Trophoblast cell (in vitro differentiated cells and primary cell): ENCODE measurements at regions not wholly inside any gene's neighbourhood (a gene's known extent, or its start where the extent isn't known, plus 50 kb on each side); places are given as distances from the start of the nearest gene placed in this dataset.
A peak's percentile ranks its signal among the peaks of the same experiment; 100 is the strongest.

Experiments used
- DNase-seq, 2 donors: peaks; one replicate each; pipeline ENCODE4 v3.0.0-alpha.2; 2016
- H2AFZ ChIP-seq: 2 replicates; pipeline ENCODE4 v1.6.1; 2013; ENCODE audit warnings: low read length, moderate library complexity, mild to moderate bottlenecking; ENCODE audit not compliant: insufficient read depth, poor library complexity
- H2AK5ac ChIP-seq: 2 replicates; pipeline ENCODE4 v1.6.1; 2013; ENCODE audit warnings: mild to moderate bottlenecking, low read length
- H2BK120ac ChIP-seq: 2 replicates; pipeline ENCODE4 v1.6.1; 2013; ENCODE audit warnings: low read length, mild to moderate bottlenecking, moderate library complexity; ENCODE audit not compliant: insufficient read depth, poor library complexity
- H2BK12ac ChIP-seq: 2 replicates; pipeline ENCODE4 v1.6.1; 2013; ENCODE audit warnings: mild to moderate bottlenecking, low read length, moderate library complexity
- H2BK5ac ChIP-seq: 2 replicates; pipeline ENCODE4 v1.6.1; 2013; ENCODE audit warnings: low read length, low read depth, moderate library complexity, mild to moderate bottlenecking; ENCODE audit not compliant: poor library complexity
- H3K14ac ChIP-seq: 2 replicates; pipeline ENCODE4 v1.6.1; 2013; ENCODE audit warnings: mild to moderate bottlenecking, low read length
- H3K18ac ChIP-seq: 2 replicates; pipeline ENCODE4 v1.6.1; 2013; ENCODE audit warnings: mild to moderate bottlenecking, low read length
- H3K23ac ChIP-seq: 2 replicates; pipeline ENCODE4 v1.6.1; 2013; ENCODE audit warnings: low read length
- H3K27ac ChIP-seq: 2 replicates; pipeline ENCODE4 v1.5.1; 2013; ENCODE audit warnings: low read depth, mild to moderate bottlenecking, inconsistent platforms, low read length, moderate library complexity
- H3K27me3 ChIP-seq: 2 replicates; pipeline ENCODE4 v1.6.1; 2013; ENCODE audit warnings: inconsistent platforms, mild to moderate bottlenecking, low read length, moderate library complexity; ENCODE audit not compliant: insufficient read depth
- H3K36me3 ChIP-seq, 2 experiments: 1 replicate in 1 of 2; 2 replicates in 1 of 2; pipeline ENCODE4 v1.6.1; 2013; ENCODE audit warnings: low read length in 2 of 2, mild to moderate bottlenecking in 2 of 2, moderate library complexity in 1 of 2; ENCODE audit not compliant: insufficient read depth in 2 of 2, control insufficient read depth in 1 of 2
- H3K4ac ChIP-seq: 2 replicates; pipeline ENCODE4 v1.6.1; 2013; ENCODE audit warnings: low read depth, mild to moderate bottlenecking, low read length, moderate library complexity
- H3K4me1 ChIP-seq, 2 experiments: 1 replicate in 1 of 2; 2 replicates in 1 of 2; pipeline ENCODE4 v1.6.1; 2013; ENCODE audit warnings: low read length in 2 of 2, mild to moderate bottlenecking in 2 of 2, moderate library complexity in 1 of 2; ENCODE audit not compliant: insufficient read depth in 2 of 2, control insufficient read depth in 1 of 2
- H3K4me2 ChIP-seq: 2 replicates; pipeline ENCODE4 v1.6.1; 2013; ENCODE audit warnings: inconsistent platforms, mild to moderate bottlenecking, low read length, moderate library complexity
- H3K4me3 ChIP-seq: 2 replicates; pipeline ENCODE4 v1.5.1; 2013; ENCODE audit warnings: mild to moderate bottlenecking, low read depth, low read length, inconsistent platforms
- H3K79me1 ChIP-seq: one replicate; pipeline ENCODE4 v1.6.1; 2013; ENCODE audit warnings: low read length
- H3K79me2 ChIP-seq: 2 replicates; pipeline ENCODE4 v1.6.1; 2013; ENCODE audit warnings: low read length, mild to moderate bottlenecking; ENCODE audit not compliant: control insufficient read depth, insufficient read depth, poor library complexity
- H3K9ac ChIP-seq: 2 replicates; pipeline ENCODE4 v1.6.1; 2013; ENCODE audit warnings: mild to moderate bottlenecking, low read length
- H3K9me3 ChIP-seq: 2 replicates; pipeline ENCODE4 v1.6.1; 2013; ENCODE audit warnings: low read depth, mild to moderate bottlenecking, control low read depth, inconsistent platforms, low read length; ENCODE audit not compliant: insufficient read depth
- H4K12ac ChIP-seq: 2 replicates; pipeline ENCODE4 v1.6.1; 2013; ENCODE audit warnings: low read depth, mild to moderate bottlenecking, low read length, moderate library complexity
- H4K8ac ChIP-seq: 2 replicates; pipeline ENCODE4 v1.6.1; 2013; ENCODE audit warnings: low read depth, mild to moderate bottlenecking, low read length, moderate library complexity
- H4K91ac ChIP-seq: one replicate; pipeline ENCODE4 v1.6.1; 2013; ENCODE audit warnings: low read depth, mild to moderate bottlenecking, low read length, moderate library complexity
- WGBS: extraction: QIAGEN DNeasy Blood & Tissue Kit; methylation state at CpG from one replicate; pipeline ENCODE4 v1.1.7; 2013; ENCODE audit warnings: missing lambda C conversion rate; ENCODE audit not compliant: insufficient read length, insufficient coverage; ENCODE audit errors: extremely low coverage; 5-methylcytosine and 5-hydroxymethylcytosine counted together

DNA sequence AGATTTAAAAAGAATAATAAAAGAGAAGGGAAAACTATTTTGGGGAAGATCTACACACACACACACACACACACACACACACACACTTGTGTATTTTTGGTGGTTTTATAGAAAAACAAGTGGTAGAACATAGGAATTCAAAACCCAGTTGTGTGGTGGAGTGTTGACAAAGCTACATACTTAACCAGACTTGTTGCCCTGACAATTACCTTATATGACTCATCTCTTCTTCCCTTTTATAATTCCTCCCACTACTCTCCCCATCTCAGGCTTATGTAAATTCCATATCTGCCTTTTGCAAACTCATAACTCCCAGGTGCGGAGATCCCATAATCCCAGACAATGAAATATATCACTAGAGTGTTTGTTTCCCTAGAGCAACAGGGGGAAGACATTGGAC lies 873.7 kb downstream of the NXPH1 start:
- Histone ChIP-seq H4K91ac (no peak overlapping the region), H3K23ac (no peak overlapping the region), H3K9ac (no peak overlapping the region), H3K79me2 (no peaks in the 10 kb centered on the region), H2BK120ac (no peak overlapping the region), H3K4me3 (no peak overlapping the region), H3K4ac (no peak overlapping the region), H2BK5ac (no peak overlapping the region), H3K36me3 (no peaks in the 10 kb centered on the region), H3K9me3 (no peaks in the 10 kb centered on the region), H4K8ac (no peak overlapping the region), H3K27me3 (no peaks in the 10 kb centered on the region), H2AFZ (no peak overlapping the region), H2BK12ac (no peak overlapping the region), H2AK5ac (no peak overlapping the region), H3K18ac (no peak overlapping the region), H3K4me2 (no peak overlapping the region), H3K14ac (no peak overlapping the region), H4K12ac (no peak overlapping the region), H3K79me1 (no peaks in the 10 kb centered on the region), H3K4me1 (no peaks in the 10 kb centered on the region), H3K27ac (no peak overlapping the region)
- no peak for DNase-seq
- no CpG with 5 or more reads among the region's 1 CpG for WGBS

- Histone ChIP-seq H3K4me3 (no peak overlapping the region), H3K4me1 (no peaks in the 10 kb centered on the region), H2BK120ac (no peak overlapping the region), H3K9ac (no peak overlapping the region), H4K91ac (no peak overlapping the region), H3K14ac (no peak overlapping the region), H3K27ac (no peak overlapping the region), H3K23ac (no peak overlapping the region), H4K8ac (no peak overlapping the region), H3K4ac (no peak overlapping the region), H2AK5ac (no peak overlapping the region), H3K36me3 (no peaks in the 10 kb centered on the region), H3K9me3 (no peaks in the 10 kb centered on the region), H3K18ac (no peak overlapping the region), H3K79me1 (no peaks in the 10 kb centered on the region), H3K27me3 (no peaks in the 10 kb centered on the region), H3K79me2 (no peaks in the 10 kb centered on the region), H2BK5ac (no peak overlapping the region), H2AFZ (no peak overlapping the region), H2BK12ac (no peak overlapping the region), H3K4me2 (no peak overlapping the region), H4K12ac (no peak overlapping the region)
- no CpG with 5 or more reads among the region's 2 CpGs for WGBS
- DNase-seq, result no peak
Observed at GRCh38 chr7:9324513-9324912, 891.1 kb downstream of the NXPH1 start.

GRCh38 chr7:9328296-9328695 lies 894.9 kb downstream of the NXPH1 start:
- no peak overlapping the region for H4K8ac ChIP-seq
- H3K4me3 ChIP-seq, result no peak overlapping the region
- no peak overlapping the region for H3K23ac ChIP-seq
- no peak overlapping the region for H2BK120ac ChIP-seq
- H3K79me2 ChIP-seq, result no peaks in the 10 kb centered on the region
- no peak overlapping the region for H3K27ac ChIP-seq
- H2AFZ ChIP-seq, result no peak overlapping the region
- no peaks in the 10 kb centered on the region for H3K79me1 ChIP-seq
- H3K4me2 ChIP-seq, result no peak overlapping the region
- no CpG with 5 or more reads among the region's 2 CpGs for WGBS
- no peak overlapping the region for H2BK5ac ChIP-seq
- H3K4me1 ChIP-seq, result no peaks in the 10 kb centered on the region
- no peak overlapping the region for H3K18ac ChIP-seq
- H3K27me3 ChIP-seq, result no peaks in the 10 kb centered on the region
- H3K4ac ChIP-seq, result no peak overlapping the region
- H3K9ac ChIP-seq, result no peak overlapping the region
- H4K12ac ChIP-seq, result no peak overlapping the region
- H3K36me3 ChIP-seq, result no peaks in the 10 kb centered on the region
- no peak overlapping the region for H2BK12ac ChIP-seq
- H3K14ac ChIP-seq, result no peak overlapping the region
- no peak overlapping the region for H2AK5ac ChIP-seq
- no peaks in the 10 kb centered on the region for H3K9me3 ChIP-seq
- DNase-seq, result no peak
- no peak overlapping the region for H4K91ac ChIP-seq

DNA sequence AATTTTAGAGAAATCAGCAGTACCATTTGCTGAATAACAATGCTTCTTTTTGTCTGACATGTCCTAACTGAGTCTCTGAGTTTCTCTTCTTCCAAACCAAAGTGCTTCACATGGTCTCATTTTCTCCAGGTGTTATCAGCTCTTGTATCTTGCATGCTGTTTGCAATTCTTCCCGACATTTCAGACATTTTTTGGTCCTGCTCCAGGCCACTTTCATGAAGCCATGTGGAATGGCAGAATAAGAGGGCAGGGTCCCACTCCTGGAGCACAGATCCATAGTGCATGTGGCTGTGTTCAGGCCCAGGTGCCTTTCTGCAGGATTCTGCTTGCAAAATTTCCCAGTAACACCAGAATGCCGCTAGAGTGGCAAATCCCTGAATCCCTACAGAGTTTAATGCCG lies 916.2 kb downstream of the NXPH1 start:
- H3K4ac ChIP-seq, result no peak overlapping the region
- no peaks in the 10 kb centered on the region for H3K79me2 ChIP-seq
- no CpG with 5 or more reads among the region's 3 CpGs for WGBS
- no peak overlapping the region for H2BK120ac ChIP-seq
- no peaks in the 10 kb centered on the region for H3K9me3 ChIP-seq
- no peak overlapping the region for H2BK5ac ChIP-seq
- H4K8ac ChIP-seq, result no peak overlapping the region
- H3K9ac ChIP-seq, result no peak overlapping the region
- no peak overlapping the region for H2BK12ac ChIP-seq
- H4K12ac ChIP-seq, result no peak overlapping the region
- no peak overlapping the region for H4K91ac ChIP-seq
- peaks cover 6% of the 10 kb centered on the region in 2 experiments for H3K4me1 ChIP-seq
- peaks cover 4% of the 10 kb centered on the region for H3K79me1 ChIP-seq
- no peak overlapping the region for H2AK5ac ChIP-seq
- H3K4me2 ChIP-seq, result no peak overlapping the region
- no peak overlapping the region for H3K4me3 ChIP-seq
- no peak overlapping the region for H2AFZ ChIP-seq
- H3K27ac ChIP-seq, result no peak overlapping the region
- DNase-seq, result peak in 1 of 2 donors; percentile 13
- H3K18ac ChIP-seq, result no peak overlapping the region
- no peak overlapping the region for H3K14ac ChIP-seq
- H3K23ac ChIP-seq, result no peak overlapping the region
- no peaks in the 10 kb centered on the region for H3K27me3 ChIP-seq
- H3K36me3 ChIP-seq, result no peaks in the 10 kb centered on the region
